SK-N-MC (cell line): ENCODE measurements at regions not wholly inside any gene's neighbourhood (a gene's known extent, or its start where the extent isn't known, plus 50 kb on each side); places are given as distances from the start of the nearest gene placed in this dataset.

Experiments used
- EZH2 ChIP-seq: fragments of 200-600 bp; sonication (generic); IDR thresholded peaks from one replicate; pipeline ENCODE4 v1.6.1; 2017; ENCODE audit warnings: antibody characterized with exemption
- FOXP2 ChIP-seq: optimal IDR thresholded peaks from 2 replicates; pipeline ENCODE3; 2011; ENCODE audit warnings: mild to moderate bottlenecking, moderate library complexity; ENCODE audit not compliant: insufficient read depth; ENCODE audit errors: extremely low read length, control extremely low read depth
- POLR2AphosphoS5 ChIP-seq: IDR thresholded peaks from 2 replicates; pipeline ENCODE4 v1.6.1; 2012; ENCODE audit warnings: mild to moderate bottlenecking, low read depth, low read length, borderline replicate concordance

GRCh38 chr10:2476812-2477553 is 590.4 kb upstream of the PFKP start:
- no peak for TF ChIP-seq POLR2AphosphoS5
- TF ChIP-seq EZH2: no peak
- TF ChIP-seq FOXP2: no peak
